ENCODE measurements at regions not wholly inside any gene's neighbourhood (a gene's known extent, or its start where the extent isn't known, plus 50 kb on each side); places are given as distances from the start of the nearest gene placed in this dataset.

DNA sequence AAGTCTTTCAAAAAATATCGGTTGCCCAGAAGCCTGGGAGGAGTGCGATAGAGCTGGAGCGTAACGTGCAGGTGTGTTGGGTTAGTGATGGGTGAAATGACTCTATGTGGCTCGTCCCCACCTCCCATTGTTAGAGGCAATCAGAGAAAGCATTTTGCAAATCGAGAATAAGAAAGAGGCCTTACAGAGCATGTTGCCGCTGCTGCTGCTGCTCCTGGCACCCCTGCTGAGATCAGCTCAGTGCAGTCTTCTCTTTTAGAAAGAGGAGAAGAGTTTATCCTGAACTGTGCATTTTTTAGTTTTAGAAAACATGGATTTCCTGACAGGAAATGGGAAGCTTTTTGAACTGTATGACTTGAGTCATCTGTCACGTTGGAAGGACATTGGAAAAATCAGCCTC lies 774.5 kb upstream of the RBFOX1 start:
- H3K27ac Mint-ChIP-seq = no peak overlapping the region
- H3K9me3 Mint-ChIP-seq = peaks cover 14 to 15% of the 10 kb centered on the region in 2 donors
- DNase-seq (no peak), ATAC-seq (no peak)
- no peaks in the 10 kb centered on the region for H3K27me3 Mint-ChIP-seq
- H3K4me1 Mint-ChIP-seq = no peaks in the 10 kb centered on the region
- H3K4me3 Mint-ChIP-seq = no peak overlapping the region

DNA sequence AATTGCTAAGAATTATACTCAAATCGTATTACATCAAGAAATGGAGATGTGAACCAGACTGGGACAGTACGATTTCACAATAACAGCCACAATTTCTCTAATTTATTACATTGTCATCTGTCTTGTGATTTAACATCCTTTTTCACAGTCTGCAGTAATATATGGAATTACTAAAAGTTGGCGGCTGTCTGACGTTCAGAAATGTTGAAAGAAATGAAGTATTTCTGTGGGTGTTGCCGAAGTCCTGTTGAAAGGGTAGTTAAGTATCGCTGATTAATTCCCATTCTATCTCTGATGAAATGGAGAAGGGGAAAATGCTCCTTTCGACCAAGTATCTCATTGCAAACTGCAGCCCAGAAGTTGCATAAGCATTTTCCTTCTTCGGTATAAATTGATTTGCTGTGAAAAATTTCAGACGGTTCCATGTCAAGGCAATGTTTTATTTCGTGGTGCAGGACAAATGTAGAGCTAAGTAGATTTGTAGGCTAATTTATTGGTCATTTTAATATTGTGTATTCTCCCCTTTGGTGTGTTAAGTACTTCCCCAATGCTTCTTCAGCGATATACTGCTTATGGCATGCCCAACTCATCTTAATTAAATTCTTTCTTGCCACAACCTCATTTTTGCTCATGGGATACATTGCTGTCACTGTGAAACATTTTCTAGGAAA lies 775.2 kb upstream of the RBFOX1 start:
- Mint-ChIP-seq H3K27ac (no peak overlapping the region), H3K9me3 (peaks cover 15 to 18% of the 10 kb centered on the region in 2 donors), H3K4me3 (no peak overlapping the region), H3K4me1 (no peaks in the 10 kb centered on the region), H3K27me3 (no peaks in the 10 kb centered on the region)
- no peak for DNase-seq
- no peak for ATAC-seq

DNA sequence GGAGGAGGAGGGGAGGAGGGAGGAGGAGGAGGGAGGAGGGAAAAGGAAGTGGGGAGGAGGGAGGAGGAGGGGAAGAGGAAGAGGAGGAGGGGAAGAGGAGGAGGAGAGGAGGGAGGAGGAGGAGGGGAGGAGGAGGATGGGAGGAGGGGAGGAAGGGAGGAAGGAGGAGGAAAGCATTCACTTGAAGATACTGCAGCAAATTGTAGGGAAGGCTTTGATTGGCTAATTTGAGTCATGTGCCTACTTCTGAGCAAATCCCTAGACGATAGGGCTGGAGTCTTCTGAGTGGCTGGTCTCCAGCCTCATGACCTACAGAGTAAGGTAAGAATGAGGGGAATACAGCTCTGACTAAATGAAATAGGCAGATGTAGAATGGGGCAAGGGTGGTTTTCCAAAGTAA lies 783.2 kb upstream of the RBFOX1 start:
- no peak overlapping the region for H3K27ac Mint-ChIP-seq
- ATAC-seq (no peak), DNase-seq (no peak)
- peaks cover 24 to 25% of the 10 kb centered on the region in 2 donors for H3K9me3 Mint-ChIP-seq
- H3K27me3 Mint-ChIP-seq = no peaks in the 10 kb centered on the region
- H3K4me1 Mint-ChIP-seq = no peaks in the 10 kb centered on the region
- no peak overlapping the region for H3K4me3 Mint-ChIP-seq

DNA sequence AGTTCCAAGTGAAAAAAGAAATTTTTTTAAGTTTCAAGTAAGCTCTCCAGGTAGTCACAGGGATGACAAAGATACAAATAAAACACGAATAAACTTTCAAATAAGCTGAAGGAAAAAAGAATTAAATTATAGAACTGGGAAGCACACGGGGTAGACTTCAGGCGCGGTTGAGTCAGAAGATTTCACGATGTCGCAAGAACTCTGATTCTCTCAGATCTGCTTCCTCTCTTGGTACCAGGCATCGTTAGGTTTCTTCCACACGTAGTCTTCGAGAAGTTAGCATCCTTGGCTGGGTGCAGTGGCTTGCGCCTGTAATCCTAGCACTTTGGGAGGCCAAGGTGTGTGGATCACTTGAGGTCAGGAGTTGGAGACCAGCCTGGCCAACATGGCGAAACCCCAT lies 784.1 kb upstream of the RBFOX1 start:
- DNase-seq (no peak), ATAC-seq (no peak)
- Mint-ChIP-seq H3K4me1 (no peaks in the 10 kb centered on the region), H3K27ac (peak overlapping the region in 1 of 2 donors; percentile 4), H3K27me3 (no peaks in the 10 kb centered on the region), H3K4me3 (no peak overlapping the region), H3K9me3 (peaks cover 18 to 20% of the 10 kb centered on the region in 2 donors)

DNA sequence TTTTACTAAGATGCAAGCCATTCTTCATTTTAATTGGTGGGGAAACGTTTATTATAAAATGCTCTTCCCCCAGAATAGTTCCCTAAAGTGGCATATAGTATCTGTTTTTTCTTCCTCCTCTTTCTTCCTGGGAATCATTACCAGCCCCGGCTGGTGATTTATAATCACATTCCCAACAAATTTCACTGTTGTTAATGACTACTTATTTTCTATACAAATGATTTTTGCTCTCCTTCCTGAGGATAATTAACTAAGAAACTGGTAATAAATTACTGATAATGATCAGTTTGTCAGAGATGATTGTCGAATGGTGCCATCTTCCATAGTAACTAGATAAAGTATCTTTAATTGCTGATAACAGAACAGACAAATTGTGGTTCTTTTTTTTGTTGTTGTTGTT lies 785.5 kb upstream of the RBFOX1 start:
- Mint-ChIP-seq H3K9me3 (peaks cover 12 to 16% of the 10 kb centered on the region in 2 donors), H3K27me3 (no peaks in the 10 kb centered on the region), H3K4me3 (no peak overlapping the region), H3K4me1 (no peaks in the 10 kb centered on the region), H3K27ac (no peak overlapping the region)
- ATAC-seq (no peak), DNase-seq (no peak)

DNA sequence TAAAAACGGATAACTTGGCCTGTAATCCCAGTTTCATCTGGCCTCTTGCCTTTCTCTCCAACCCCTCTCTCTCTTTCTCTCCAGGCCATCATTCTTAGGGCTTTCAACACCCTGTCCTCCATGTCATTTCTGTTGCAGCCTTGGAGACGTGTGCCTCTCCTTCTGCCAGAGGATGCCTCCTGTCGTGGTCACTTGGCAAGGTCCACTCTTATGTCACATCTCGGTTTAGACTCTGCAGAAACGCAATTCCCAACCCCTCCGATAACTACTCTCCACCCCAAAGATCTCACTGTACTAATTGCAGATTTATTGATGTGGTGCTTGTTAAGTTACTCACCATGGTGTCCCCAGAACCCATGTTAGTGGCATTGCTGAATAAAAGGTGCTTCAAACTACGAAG lies 787.3 kb upstream of the RBFOX1 start:
- Mint-ChIP-seq H3K4me1 (no peaks in the 10 kb centered on the region), H3K27me3 (no peaks in the 10 kb centered on the region), H3K27ac (no peak overlapping the region), H3K4me3 (no peak overlapping the region), H3K9me3 (peaks cover 16 to 18% of the 10 kb centered on the region in 2 donors)
- no peak for DNase-seq
- ATAC-seq = no peak

DNA sequence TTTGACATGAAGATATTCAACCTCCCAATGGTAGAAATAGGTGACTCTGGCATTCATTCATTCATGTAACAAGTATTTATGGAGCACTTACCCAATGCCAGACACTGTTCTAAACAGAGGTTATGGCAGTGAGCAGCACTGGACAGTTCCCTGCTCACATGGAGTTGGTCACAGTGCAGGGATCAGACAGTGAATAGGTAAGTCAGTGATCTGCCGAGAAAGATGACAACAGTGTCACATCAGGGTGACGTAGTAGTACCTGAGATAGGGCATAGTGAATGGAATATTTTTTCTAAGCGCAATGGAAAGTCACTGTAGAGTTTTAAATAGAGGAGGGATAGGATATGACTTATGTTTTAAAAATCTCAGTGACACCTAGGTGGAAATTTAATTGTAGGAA lies 791.4 kb upstream of the RBFOX1 start:
- no peaks in the 10 kb centered on the region for H3K4me1 Mint-ChIP-seq
- no peaks in the 10 kb centered on the region for H3K27me3 Mint-ChIP-seq
- no peak overlapping the region for H3K27ac Mint-ChIP-seq
- H3K9me3 Mint-ChIP-seq = peaks cover 7 to 10% of the 10 kb centered on the region in 2 donors
- ATAC-seq (no peak), DNase-seq (no peak)
- H3K4me3 Mint-ChIP-seq = no peak overlapping the region

DNA sequence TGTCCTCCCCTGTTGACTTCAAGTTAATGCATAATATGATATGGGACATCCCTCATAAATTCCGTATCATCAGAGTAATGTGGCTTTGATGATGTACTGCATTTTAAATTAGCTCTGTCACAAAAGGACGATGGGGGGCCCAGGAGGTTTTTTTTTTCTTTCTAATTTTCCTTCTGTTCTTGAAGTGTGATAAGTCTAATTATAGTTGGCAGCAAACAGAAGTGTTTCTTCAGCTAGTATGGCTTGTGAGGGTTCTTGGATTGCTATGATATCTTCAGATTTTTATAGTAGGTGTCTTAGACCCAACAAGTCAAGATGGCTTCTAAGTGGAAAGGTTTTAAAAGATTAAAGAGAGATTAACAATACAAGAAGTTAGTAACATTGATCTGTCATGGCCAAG lies 796.2 kb upstream of the RBFOX1 start:
- DNase-seq = no peak
- no peak overlapping the region for H3K4me3 Mint-ChIP-seq
- no peaks in the 10 kb centered on the region for H3K4me1 Mint-ChIP-seq
- peaks cover 7 to 15% of the 10 kb centered on the region in 2 donors for H3K9me3 Mint-ChIP-seq
- no peak overlapping the region for H3K27ac Mint-ChIP-seq
- no peaks in the 10 kb centered on the region for H3K27me3 Mint-ChIP-seq
- ATAC-seq = no peak

DNA sequence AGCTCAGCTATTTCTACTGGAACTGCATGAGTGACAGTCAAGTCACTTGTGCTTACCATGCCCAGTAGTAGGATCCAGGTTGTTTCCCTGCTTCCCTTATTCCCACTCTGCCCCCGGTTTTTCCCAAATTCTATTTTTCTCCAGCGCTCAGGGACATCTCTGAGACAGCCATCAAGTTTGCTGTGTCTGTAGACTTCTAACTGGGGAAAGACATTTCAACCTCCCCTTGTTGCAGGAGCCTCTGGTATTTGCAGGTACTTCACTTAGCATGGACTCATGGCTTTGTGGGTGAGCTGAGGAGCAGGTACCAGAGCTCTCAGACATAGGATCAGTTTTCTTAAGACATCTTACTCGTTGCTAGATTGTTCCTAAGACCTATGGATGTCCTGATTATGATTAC lies 801.6 kb upstream of the RBFOX1 start:
- H3K4me3 Mint-ChIP-seq = no peak overlapping the region
- peaks cover 7 to 21% of the 10 kb centered on the region in 2 donors for H3K9me3 Mint-ChIP-seq
- ATAC-seq (no peak), DNase-seq (no peak)
- no peak overlapping the region for H3K27ac Mint-ChIP-seq
- no peaks in the 10 kb centered on the region for H3K27me3 Mint-ChIP-seq
- no peaks in the 10 kb centered on the region for H3K4me1 Mint-ChIP-seq

DNA sequence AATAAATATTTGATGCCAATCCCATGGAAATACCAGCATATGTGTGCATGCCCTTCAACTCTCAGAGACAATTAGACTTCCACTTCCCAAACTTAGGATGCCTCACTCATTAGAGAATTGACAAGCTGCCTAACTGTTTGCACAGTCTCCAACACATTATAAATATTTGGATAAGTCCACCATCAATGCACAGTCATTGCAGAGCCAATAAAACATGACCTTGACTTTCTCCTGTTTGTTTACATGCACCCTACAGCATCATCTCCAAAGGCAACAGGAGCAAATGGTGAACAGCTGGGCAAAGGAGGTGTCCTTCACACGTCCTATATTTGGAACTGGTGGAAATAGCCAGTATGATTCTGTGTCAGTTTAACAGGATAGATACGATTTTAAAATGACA lies 804.4 kb upstream of the RBFOX1 start:
- no peak overlapping the region for H3K4me3 Mint-ChIP-seq
- no peak for DNase-seq
- no peaks in the 10 kb centered on the region for H3K4me1 Mint-ChIP-seq
- H3K27ac Mint-ChIP-seq = no peak overlapping the region
- peaks cover 14 to 27% of the 10 kb centered on the region in 2 donors for H3K9me3 Mint-ChIP-seq
- no peaks in the 10 kb centered on the region for H3K27me3 Mint-ChIP-seq
- ATAC-seq = no peak

DNA sequence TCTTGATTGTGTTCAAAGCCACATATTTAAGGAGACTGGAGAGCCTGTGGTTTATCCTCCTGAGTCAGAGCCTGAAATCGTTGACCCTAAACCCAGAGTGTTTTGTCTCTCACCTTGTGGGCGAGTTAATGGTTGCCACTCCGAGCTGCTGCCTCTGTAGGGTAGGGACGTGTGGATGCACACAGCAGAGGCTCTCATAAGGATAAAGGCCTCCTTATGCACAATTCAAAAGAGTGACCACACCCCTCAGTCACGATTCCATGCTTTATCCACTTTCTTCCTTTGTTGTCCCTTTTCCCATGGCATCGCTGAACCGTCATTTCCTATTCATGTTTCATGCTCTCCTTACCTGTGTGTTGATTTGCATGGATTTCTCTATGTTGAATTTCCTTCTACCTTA lies 805.0 kb upstream of the RBFOX1 start:
- DNase-seq (no peak), ATAC-seq (no peak)
- Mint-ChIP-seq H3K27ac (no peak overlapping the region), H3K27me3 (no peaks in the 10 kb centered on the region), H3K4me3 (no peak overlapping the region), H3K9me3 (peaks cover 11 to 22% of the 10 kb centered on the region in 2 donors), H3K4me1 (no peaks in the 10 kb centered on the region)

DNA sequence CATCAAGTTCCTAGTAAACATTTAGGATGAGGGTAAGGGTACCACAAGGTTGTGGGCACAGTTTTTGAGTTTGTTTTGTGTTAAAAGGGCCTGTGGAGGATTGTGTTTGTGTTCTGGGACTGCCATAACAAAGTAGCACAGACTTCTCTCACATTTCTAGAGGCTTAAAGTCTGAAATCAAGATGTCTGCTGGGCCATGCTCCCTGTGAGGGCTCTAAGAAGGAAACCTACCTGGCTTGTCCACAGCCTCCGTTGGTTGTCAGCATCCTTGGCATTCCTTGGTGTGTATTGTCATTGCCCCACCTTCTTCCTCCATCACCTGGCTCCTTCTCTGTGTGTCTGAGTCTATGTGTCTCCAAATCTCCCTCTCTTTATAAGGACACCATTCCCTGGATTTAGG lies 808.1 kb upstream of the RBFOX1 start:
- no peak for DNase-seq
- H3K9me3 Mint-ChIP-seq = peaks cover 8 to 20% of the 10 kb centered on the region in 2 donors
- H3K4me3 Mint-ChIP-seq = no peak overlapping the region
- ATAC-seq = no peak
- no peaks in the 10 kb centered on the region for H3K27me3 Mint-ChIP-seq
- H3K27ac Mint-ChIP-seq = no peak overlapping the region
- no peaks in the 10 kb centered on the region for H3K4me1 Mint-ChIP-seq

DNA sequence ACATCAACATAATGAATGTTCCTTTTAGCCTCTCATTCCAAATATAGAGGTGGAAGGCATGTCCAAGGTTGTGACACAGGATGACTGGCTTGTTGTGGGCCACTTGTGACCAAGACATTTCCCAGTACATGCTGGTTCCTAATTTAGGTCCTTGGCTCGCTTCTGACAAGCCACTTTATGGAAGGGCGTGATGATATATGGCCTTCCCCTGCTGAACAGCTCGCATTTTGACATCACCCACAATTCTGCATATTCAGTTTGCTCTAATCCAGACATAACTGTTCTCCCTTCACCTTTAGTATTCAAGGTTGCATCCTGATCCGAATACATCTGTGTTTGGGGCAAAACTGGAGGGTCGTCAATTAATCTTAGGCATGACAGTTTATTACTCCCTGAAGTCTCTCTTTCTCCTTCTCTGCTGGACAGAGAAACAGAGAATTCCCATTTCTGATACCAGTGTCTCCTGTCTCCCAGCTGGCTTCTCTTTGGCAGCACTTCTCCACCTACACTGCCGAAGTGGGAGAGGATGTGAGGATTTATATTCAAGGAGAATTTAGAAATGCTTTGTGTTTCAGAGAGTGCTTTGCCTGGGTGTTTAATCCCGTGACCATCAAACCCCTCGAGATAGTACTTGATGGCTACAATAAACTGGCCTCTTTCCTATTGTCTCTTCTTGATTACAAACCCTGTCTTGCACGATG lies 815.5 kb upstream of the RBFOX1 start:
- H3K4me3 Mint-ChIP-seq = no peak overlapping the region
- DNase-seq = no peak
- H3K4me1 Mint-ChIP-seq = no peaks in the 10 kb centered on the region
- H3K27me3 Mint-ChIP-seq = no peaks in the 10 kb centered on the region
- no peak for ATAC-seq
- H3K27ac Mint-ChIP-seq = no peak overlapping the region
- H3K9me3 Mint-ChIP-seq = peaks cover 13 to 32% of the 10 kb centered on the region in 2 donors

DNA sequence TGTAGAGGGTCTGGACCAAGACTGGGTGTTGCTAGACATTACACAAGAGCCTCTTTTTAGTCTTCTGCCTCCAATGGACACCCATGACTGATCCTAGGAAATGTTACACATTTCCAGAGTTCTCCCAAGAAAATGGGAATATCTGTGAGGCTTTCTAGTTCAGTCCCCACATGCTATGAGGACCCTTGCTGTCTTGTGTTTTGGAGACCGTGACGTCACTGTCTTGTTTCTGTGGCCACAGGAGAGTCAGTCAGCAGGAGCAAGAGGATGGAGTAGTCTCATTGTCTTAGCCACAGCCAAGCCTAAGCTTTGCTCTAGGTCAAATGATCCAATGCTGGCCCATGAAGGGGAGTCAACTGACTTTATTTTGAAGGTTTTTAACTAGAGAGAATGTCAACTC lies 820.1 kb upstream of the RBFOX1 start:
- Mint-ChIP-seq H3K4me3 (no peak overlapping the region), H3K4me1 (no peaks in the 10 kb centered on the region), H3K27ac (no peak overlapping the region), H3K9me3 (peaks cover 2 to 24% of the 10 kb centered on the region in 2 donors), H3K27me3 (no peaks in the 10 kb centered on the region)
- no peak for ATAC-seq
- no peak for DNase-seq

DNA sequence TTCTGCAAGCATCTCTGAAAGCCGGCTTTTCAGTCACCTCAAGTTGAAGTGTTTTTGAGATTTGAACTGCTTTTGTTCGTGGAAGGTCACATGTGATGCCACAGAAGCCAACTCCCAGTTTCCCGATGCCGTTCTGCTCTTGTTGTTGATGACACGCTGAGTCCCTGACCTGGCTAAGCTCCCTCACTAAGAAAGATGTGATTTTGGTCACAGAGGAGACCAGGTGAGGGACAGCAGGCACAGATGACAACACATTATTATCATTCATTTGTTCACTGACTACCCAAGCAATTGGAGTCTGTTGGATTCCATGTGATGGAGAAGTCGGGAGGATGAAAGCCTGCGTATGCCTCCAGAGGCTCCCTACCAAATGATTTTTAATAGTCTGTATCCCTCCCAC lies 822.4 kb upstream of the RBFOX1 start:
- no peak overlapping the region for H3K4me3 Mint-ChIP-seq
- no peak overlapping the region for H3K27ac Mint-ChIP-seq
- ATAC-seq = no peak
- DNase-seq = no peak
- H3K4me1 Mint-ChIP-seq = no peaks in the 10 kb centered on the region
- no peaks in the 10 kb centered on the region for H3K27me3 Mint-ChIP-seq
- H3K9me3 Mint-ChIP-seq = peaks cover 8 to 29% of the 10 kb centered on the region in 2 donors

DNA sequence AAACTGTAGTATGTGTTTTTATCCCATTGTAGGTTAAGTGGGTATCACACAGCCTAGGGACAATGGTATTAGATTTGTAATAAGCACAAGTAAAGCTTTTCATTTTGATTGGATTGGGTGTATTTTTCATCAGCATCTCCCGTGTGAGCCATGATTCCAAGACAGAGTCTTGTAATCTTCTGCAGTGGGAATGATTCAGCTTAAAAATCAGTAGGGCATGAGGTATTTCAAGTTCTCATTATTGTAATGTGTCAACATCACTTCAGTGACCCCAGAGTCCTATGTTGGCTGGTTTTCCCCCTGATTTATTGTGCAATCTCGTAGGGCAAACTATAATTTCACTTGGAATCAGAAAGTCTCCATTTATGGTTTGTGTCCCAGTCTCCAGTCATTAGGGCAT lies 833.2 kb upstream of the RBFOX1 start:
- peaks cover 6 to 18% of the 10 kb centered on the region in 2 donors for H3K9me3 Mint-ChIP-seq
- H3K4me1 Mint-ChIP-seq = no peaks in the 10 kb centered on the region
- H3K27ac Mint-ChIP-seq = no peak overlapping the region
- no peaks in the 10 kb centered on the region for H3K27me3 Mint-ChIP-seq
- H3K4me3 Mint-ChIP-seq = no peak overlapping the region
- DNase-seq = no peak
- ATAC-seq = no peak

DNA sequence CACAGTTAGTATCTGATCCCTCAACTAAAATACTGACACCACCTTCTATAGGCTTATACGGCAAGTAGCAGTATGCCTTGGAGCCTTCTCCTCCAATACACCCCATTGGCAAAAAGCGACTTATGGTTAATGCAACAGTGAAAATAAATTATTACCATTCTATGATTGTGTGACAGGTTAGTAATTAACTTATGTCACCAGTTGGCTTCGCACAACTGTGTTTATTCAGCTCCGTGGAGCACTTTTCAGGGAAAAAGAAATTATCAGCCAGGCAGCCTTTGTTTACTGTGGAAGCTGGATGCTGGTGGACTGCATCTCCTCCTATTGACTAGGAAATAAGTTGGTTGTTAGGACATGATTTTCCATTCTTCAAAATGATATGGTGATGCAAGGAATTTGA lies 833.8 kb upstream of the RBFOX1 start:
- DNase-seq (no peak), ATAC-seq (no peak)
- no peak overlapping the region for H3K27ac Mint-ChIP-seq
- H3K4me3 Mint-ChIP-seq = no peak overlapping the region
- H3K27me3 Mint-ChIP-seq = no peaks in the 10 kb centered on the region
- H3K4me1 Mint-ChIP-seq = no peaks in the 10 kb centered on the region
- H3K9me3 Mint-ChIP-seq = peaks cover 6 to 18% of the 10 kb centered on the region in 2 donors
